Endodermal cell (in vitro differentiated cells): ENCODE measurements at regions not wholly inside any gene's neighbourhood (a gene's known extent, or its start where the extent isn't known, plus 50 kb on each side); places are given as distances from the start of the nearest gene placed in this dataset.

Source experiments
- DNase-seq: peaks from one replicate; pipeline ENCODE4 v3.0.0-alpha.2; 2017
- H3K27ac ChIP-seq: 2 replicates; pipeline ENCODE4 v1.5.1; 2013; ENCODE audit warnings: mild to moderate bottlenecking, low read depth, low read length, moderate library complexity
- H3K27me3 ChIP-seq: 2 replicates; pipeline ENCODE4 v1.6.1; 2013; ENCODE audit warnings: mild to moderate bottlenecking, low read length, moderate library complexity; ENCODE audit not compliant: insufficient read depth, control insufficient read depth, poor library complexity, severe bottlenecking
- H3K36me3 ChIP-seq: 2 replicates; pipeline ENCODE4 v1.7.0; 2013; ENCODE audit warnings: mild to moderate bottlenecking, low read length, moderate library complexity; ENCODE audit not compliant: control insufficient read depth, insufficient read depth
- H3K4me1 ChIP-seq: one replicate; pipeline ENCODE4 v1.7.0; 2013; ENCODE audit warnings: low read length; ENCODE audit not compliant: control insufficient read depth, insufficient read depth
- H3K4me3 ChIP-seq: 2 replicates; pipeline ENCODE4 v1.5.1; 2013; ENCODE audit warnings: mild to moderate bottlenecking, low read length, moderate library complexity
- H3K9ac ChIP-seq: 2 replicates; pipeline ENCODE4 v1.6.1; 2013; ENCODE audit warnings: mild to moderate bottlenecking, low read length, moderate library complexity; ENCODE audit not compliant: poor library complexity, severe bottlenecking; ENCODE audit errors: extremely low read depth
- H3K9me3 ChIP-seq: 2 replicates; pipeline ENCODE4 v1.6.1; 2013; ENCODE audit warnings: mild to moderate bottlenecking, low read length, moderate library complexity; ENCODE audit not compliant: control insufficient read depth
- H3K27ac Mint-ChIP-seq: 2 replicates; pipeline ENCODE4 v1.8.0; 2020; ENCODE audit warnings: mixed read lengths
- H3K27me3 Mint-ChIP-seq: 2 replicates; pipeline ENCODE4 v1.8.0; 2021; ENCODE audit warnings: mild to moderate bottlenecking, mixed read lengths; ENCODE audit not compliant: insufficient read depth
- H3K36me3 Mint-ChIP-seq: 2 replicates; pipeline ENCODE4 v1.8.0; 2020; ENCODE audit warnings: low read depth, mixed read lengths
- H3K4me1 Mint-ChIP-seq: 2 replicates; pipeline ENCODE4 v1.8.0; 2020; ENCODE audit warnings: mixed read lengths
- H3K4me3 Mint-ChIP-seq: 2 replicates; pipeline ENCODE4 v1.8.0; 2020; ENCODE audit warnings: mild to moderate bottlenecking, moderate library complexity, mixed read lengths
- H3K9me3 Mint-ChIP-seq: 2 replicates; pipeline ENCODE4 v1.8.0; 2020; ENCODE audit warnings: mild to moderate bottlenecking, mixed read lengths
- CTCF ChIP-seq: fragments of 200-600 bp; sonication (generic); conservative IDR thresholded peaks from 2 replicates; pipeline ENCODE4 v1.5.0; 2021; ENCODE audit warnings: antibody characterized with exemption, mild to moderate bottlenecking
- WGBS, 2 experiments: methylation state at CpG; one replicate each; pipeline versions ENCODE4 v1.1.5 to v1.1.7; 2013; ENCODE audit warnings: missing lambda C conversion rate in 2 of 2, mixed read lengths in 1 of 2; ENCODE audit not compliant: insufficient coverage in 1 of 2, insufficient read length in 1 of 2; 5-methylcytosine and 5-hydroxymethylcytosine counted together

GRCh38 chr4:85274955-85275354, 200.0 kb upstream of the ARHGAP24 start:
- peaks cover 4% of the 10 kb centered on the region for H3K36me3 Mint-ChIP-seq
- H3K27ac Mint-ChIP-seq = no peak overlapping the region
- no peaks in the 10 kb centered on the region for H3K36me3 ChIP-seq
- H3K4me1 Mint-ChIP-seq = no peaks in the 10 kb centered on the region
- DNase-seq = no peak
- no peak for TF ChIP-seq CTCF
- H3K27me3 Mint-ChIP-seq = peaks cover 2% of the 10 kb centered on the region
- WGBS, 2 experiments = 95 to 100% methylated on average over 1 to 3 of the region's 4 CpGs
- H3K9me3 ChIP-seq = peaks cover 18% of the 10 kb centered on the region
- H3K27me3 ChIP-seq = no peaks in the 10 kb centered on the region
- peaks cover 9% of the 10 kb centered on the region for H3K9me3 Mint-ChIP-seq
- no peak overlapping the region for H3K4me3 Mint-ChIP-seq
- H3K4me3 ChIP-seq = no peak overlapping the region
- H3K4me1 ChIP-seq = no peaks in the 10 kb centered on the region
- H3K27ac ChIP-seq = no peak overlapping the region
- H3K9ac ChIP-seq = no peak overlapping the region

DNA sequence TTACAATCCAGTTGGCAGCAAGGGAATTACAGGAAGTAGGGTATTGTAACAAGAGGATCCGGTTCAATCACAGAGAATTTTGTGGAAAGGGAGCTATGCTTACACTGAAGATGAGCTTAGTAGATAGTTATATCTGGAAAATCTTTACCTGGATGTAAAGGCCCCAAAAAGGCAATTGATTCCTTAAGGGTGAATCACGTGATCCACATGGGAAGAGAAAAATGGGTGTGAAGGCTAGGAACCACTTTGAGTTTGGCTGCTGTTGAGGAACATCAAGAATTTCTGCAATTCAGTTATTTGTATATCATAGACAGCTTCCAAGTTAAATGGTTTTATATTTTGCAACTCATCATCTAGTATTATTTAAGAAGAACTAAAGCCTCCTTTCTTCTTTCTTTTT, 194.0 kb upstream of the ARHGAP24 start:
- no peaks in the 10 kb centered on the region for H3K27me3 ChIP-seq
- no peak overlapping the region for H3K4me3 ChIP-seq
- H3K4me1 Mint-ChIP-seq = no peaks in the 10 kb centered on the region
- TF ChIP-seq CTCF = no peak
- H3K4me1 ChIP-seq = no peaks in the 10 kb centered on the region
- H3K27ac ChIP-seq = no peak overlapping the region
- no peaks in the 10 kb centered on the region for H3K9me3 Mint-ChIP-seq
- 89 to 100% methylated on average over 1 to 2 of the region's 2 CpGs for WGBS, 2 experiments
- no peaks in the 10 kb centered on the region for H3K9me3 ChIP-seq
- H3K4me3 Mint-ChIP-seq = no peak overlapping the region
- no peaks in the 10 kb centered on the region for H3K36me3 ChIP-seq
- no peaks in the 10 kb centered on the region for H3K36me3 Mint-ChIP-seq
- peaks cover 2% of the 10 kb centered on the region for H3K27me3 Mint-ChIP-seq
- no peak overlapping the region for H3K9ac ChIP-seq
- no peak overlapping the region for H3K27ac Mint-ChIP-seq
- no peak for DNase-seq

DNA sequence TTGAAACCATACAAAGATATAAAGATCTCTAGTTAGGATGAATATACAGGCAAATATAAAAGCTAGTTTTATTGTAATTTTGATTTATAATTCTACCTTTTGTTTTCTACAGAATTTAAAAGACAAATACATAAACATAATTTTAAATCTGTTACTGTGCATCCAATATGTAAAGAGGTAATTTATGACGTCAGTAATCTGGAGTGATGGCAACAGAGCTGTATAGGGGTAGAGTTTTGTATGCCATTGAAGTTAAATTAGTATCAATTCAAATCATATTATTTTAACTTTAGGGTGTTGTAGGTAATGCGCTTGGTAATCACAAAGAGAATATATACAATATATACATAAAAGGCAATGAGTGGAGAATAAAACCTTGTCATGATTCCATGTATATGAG, 183.7 kb upstream of the ARHGAP24 start:
- H3K27me3 Mint-ChIP-seq = no peaks in the 10 kb centered on the region
- no peak for TF ChIP-seq CTCF
- H3K27ac Mint-ChIP-seq = no peak overlapping the region

More for the DNA sequence above, 183.7 kb upstream of the ARHGAP24 start:
- peaks cover 2% of the 10 kb centered on the region for H3K4me1 Mint-ChIP-seq
- H3K9me3 ChIP-seq = peaks cover 11% of the 10 kb centered on the region
- H3K9ac ChIP-seq = no peak overlapping the region
- H3K4me3 Mint-ChIP-seq = no peak overlapping the region
- H3K36me3 Mint-ChIP-seq = no peaks in the 10 kb centered on the region
- no peaks in the 10 kb centered on the region for H3K4me1 ChIP-seq
- no CpG with 5 or more reads among the region's 2 CpGs for WGBS, 2 experiments
- DNase-seq = no peak
- no peaks in the 10 kb centered on the region for H3K36me3 ChIP-seq
- no peak overlapping the region for H3K27ac ChIP-seq
- no peaks in the 10 kb centered on the region for H3K27me3 ChIP-seq
- no peak overlapping the region for H3K4me3 ChIP-seq
- H3K9me3 Mint-ChIP-seq = peaks cover 6% of the 10 kb centered on the region
